ENCODE measurements at regions not wholly inside any gene's neighbourhood (a gene's known extent, or its start where the extent isn't known, plus 50 kb on each side); places are given as distances from the start of the nearest gene placed in this dataset.

- Histone ChIP-seq H3K27me3 (replicated peaks; ENCODE audit: control insufficient read depth, insufficient read depth, low read length) (no peaks in the 10 kb centered on the region), H3K4me3 (ENCODE audit: low read length) (no peak overlapping the region), H3K4me1 (ENCODE audit: control insufficient read depth, insufficient read depth, low read length) (no peaks in the 10 kb centered on the region), H3K9ac (ENCODE audit: low read length) (no peak overlapping the region), H3K9me3 (ENCODE audit: control insufficient read depth, low read length) (no peaks in the 10 kb centered on the region), H3K36me3 (ENCODE audit: control insufficient read depth, insufficient read depth, low read length, severe bottlenecking) (no peaks in the 10 kb centered on the region)
- no peak for DNase-seq (ENCODE audit: low read depth)
Observed at GRCh38 chrX:87727620-87728019, 210.0 kb downstream of the KLHL4 start.

- H3K36me3 ChIP-seq (ENCODE audit: control insufficient read depth, insufficient read depth, low read length, severe bottlenecking): no peaks in the 10 kb centered on the region
- H3K4me1 ChIP-seq (ENCODE audit: control insufficient read depth, insufficient read depth, low read length): no peaks in the 10 kb centered on the region
- H3K4me3 ChIP-seq (ENCODE audit: low read length): no peak overlapping the region
- no peak for DNase-seq (ENCODE audit: low read depth)
- no peaks in the 10 kb centered on the region for H3K27me3 ChIP-seq (replicated peaks; ENCODE audit: control insufficient read depth, insufficient read depth, low read length)
- no peak overlapping the region for H3K9ac ChIP-seq (ENCODE audit: low read length)
- H3K9me3 ChIP-seq (ENCODE audit: control insufficient read depth, low read length): no peaks in the 10 kb centered on the region
Observed at GRCh38 chrX:87728024-87728423, 210.4 kb downstream of the KLHL4 start.

- Histone ChIP-seq H3K9me3 (ENCODE audit: control insufficient read depth, low read length) (no peaks in the 10 kb centered on the region), H3K9ac (ENCODE audit: low read length) (no peak overlapping the region), H3K4me3 (ENCODE audit: low read length) (no peak overlapping the region), H3K4me1 (ENCODE audit: control insufficient read depth, insufficient read depth, low read length) (no peaks in the 10 kb centered on the region), H3K27me3 (replicated peaks; ENCODE audit: control insufficient read depth, insufficient read depth, low read length) (no peaks in the 10 kb centered on the region), H3K36me3 (ENCODE audit: control insufficient read depth, insufficient read depth, low read length, severe bottlenecking) (no peaks in the 10 kb centered on the region)
- DNase-seq (ENCODE audit: low read depth): no peak
Observed at GRCh38 chrX:87728459-87728858, 210.9 kb downstream of the KLHL4 start.

- H3K4me1 ChIP-seq (ENCODE audit: control insufficient read depth, insufficient read depth, low read length): no peaks in the 10 kb centered on the region
- H3K4me3 ChIP-seq (ENCODE audit: low read length): no peak overlapping the region
- H3K9me3 ChIP-seq (ENCODE audit: control insufficient read depth, low read length): no peaks in the 10 kb centered on the region
- no peaks in the 10 kb centered on the region for H3K36me3 ChIP-seq (ENCODE audit: control insufficient read depth, insufficient read depth, low read length, severe bottlenecking)
- DNase-seq (ENCODE audit: low read depth): no peak
- no peak overlapping the region for H3K9ac ChIP-seq (ENCODE audit: low read length)
- no peaks in the 10 kb centered on the region for H3K27me3 ChIP-seq (replicated peaks; ENCODE audit: control insufficient read depth, insufficient read depth, low read length)
Observed at GRCh38 chrX:87732133-87732532, 214.5 kb downstream of the KLHL4 start.

- H3K36me3 ChIP-seq (ENCODE audit: control insufficient read depth, insufficient read depth, low read length, severe bottlenecking): no peaks in the 10 kb centered on the region
- no peak for DNase-seq (ENCODE audit: low read depth)
- no peaks in the 10 kb centered on the region for H3K4me1 ChIP-seq (ENCODE audit: control insufficient read depth, insufficient read depth, low read length)
- no peaks in the 10 kb centered on the region for H3K9me3 ChIP-seq (ENCODE audit: control insufficient read depth, low read length)
- no peaks in the 10 kb centered on the region for H3K27me3 ChIP-seq (replicated peaks; ENCODE audit: control insufficient read depth, insufficient read depth, low read length)
- no peak overlapping the region for H3K9ac ChIP-seq (ENCODE audit: low read length)
- no peak overlapping the region for H3K4me3 ChIP-seq (ENCODE audit: low read length)
Observed at GRCh38 chrX:87736576-87736975, 219.0 kb downstream of the KLHL4 start.

- H3K4me3 ChIP-seq (ENCODE audit: low read length): no peak overlapping the region
- no peaks in the 10 kb centered on the region for H3K9me3 ChIP-seq (ENCODE audit: control insufficient read depth, low read length)
- H3K27me3 ChIP-seq (replicated peaks; ENCODE audit: control insufficient read depth, insufficient read depth, low read length): no peaks in the 10 kb centered on the region
- H3K4me1 ChIP-seq (ENCODE audit: control insufficient read depth, insufficient read depth, low read length): no peaks in the 10 kb centered on the region
- H3K9ac ChIP-seq (ENCODE audit: low read length): no peak overlapping the region
- no peaks in the 10 kb centered on the region for H3K36me3 ChIP-seq (ENCODE audit: control insufficient read depth, insufficient read depth, low read length, severe bottlenecking)
- no peak for DNase-seq (ENCODE audit: low read depth)
Observed at GRCh38 chrX:87744391-87744790, 226.8 kb downstream of the KLHL4 start.

- H3K36me3 ChIP-seq (ENCODE audit: control insufficient read depth, insufficient read depth, low read length, severe bottlenecking): no peaks in the 10 kb centered on the region
Observed at GRCh38 chrX:87755493-87755892, 237.9 kb downstream of the KLHL4 start.

GRCh38 chrX:87788976-87789375 is 271.4 kb downstream of the KLHL4 start:
- H3K36me3 ChIP-seq (ENCODE audit: control insufficient read depth, insufficient read depth, low read length, severe bottlenecking): no peaks in the 10 kb centered on the region
- H3K9ac ChIP-seq (ENCODE audit: low read length): no peak overlapping the region

More at GRCh38 chrX:87755493-87755892, 237.9 kb downstream of the KLHL4 start:
- Histone ChIP-seq H3K27me3 (replicated peaks; ENCODE audit: control insufficient read depth, insufficient read depth, low read length) (no peaks in the 10 kb centered on the region), H3K4me3 (ENCODE audit: low read length) (no peak overlapping the region), H3K9ac (ENCODE audit: low read length) (no peak overlapping the region), H3K9me3 (ENCODE audit: control insufficient read depth, low read length) (peaks cover 39% of the 10 kb centered on the region), H3K4me1 (ENCODE audit: control insufficient read depth, insufficient read depth, low read length) (no peaks in the 10 kb centered on the region)
- DNase-seq (ENCODE audit: low read depth): no peak

GRCh38 chrX:87798039-87798438 is 280.4 kb downstream of the KLHL4 start:
- Histone ChIP-seq H3K4me1 (ENCODE audit: control insufficient read depth, insufficient read depth, low read length) (no peaks in the 10 kb centered on the region), H3K9me3 (ENCODE audit: control insufficient read depth, low read length) (peaks cover 8% of the 10 kb centered on the region), H3K36me3 (ENCODE audit: control insufficient read depth, insufficient read depth, low read length, severe bottlenecking) (no peaks in the 10 kb centered on the region), H3K9ac (ENCODE audit: low read length) (no peak overlapping the region), H3K27me3 (replicated peaks; ENCODE audit: control insufficient read depth, insufficient read depth, low read length) (no peaks in the 10 kb centered on the region), H3K4me3 (ENCODE audit: low read length) (no peak overlapping the region)
- DNase-seq (ENCODE audit: low read depth): no peak

More at GRCh38 chrX:87788976-87789375, 271.4 kb downstream of the KLHL4 start:
- no peak for DNase-seq (ENCODE audit: low read depth)
- H3K27me3 ChIP-seq (replicated peaks; ENCODE audit: control insufficient read depth, insufficient read depth, low read length): no peaks in the 10 kb centered on the region
- no peaks in the 10 kb centered on the region for H3K4me1 ChIP-seq (ENCODE audit: control insufficient read depth, insufficient read depth, low read length)
- no peak overlapping the region for H3K4me3 ChIP-seq (ENCODE audit: low read length)
- peaks cover 28% of the 10 kb centered on the region for H3K9me3 ChIP-seq (ENCODE audit: control insufficient read depth, low read length)

- Histone ChIP-seq H3K4me1 (ENCODE audit: control insufficient read depth, insufficient read depth, low read length) (no peaks in the 10 kb centered on the region), H3K36me3 (ENCODE audit: control insufficient read depth, insufficient read depth, low read length, severe bottlenecking) (no peaks in the 10 kb centered on the region), H3K9ac (ENCODE audit: low read length) (no peak overlapping the region), H3K4me3 (ENCODE audit: low read length) (no peak overlapping the region), H3K27me3 (replicated peaks; ENCODE audit: control insufficient read depth, insufficient read depth, low read length) (peaks cover 2% of the 10 kb centered on the region), H3K9me3 (ENCODE audit: control insufficient read depth, low read length) (no peaks in the 10 kb centered on the region)
- DNase-seq (ENCODE audit: low read depth): no peak
Observed at GRCh38 chrX:87805829-87806490, 288.4 kb downstream of the KLHL4 start.

- H3K27me3 ChIP-seq (replicated peaks; ENCODE audit: control insufficient read depth, insufficient read depth, low read length): no peaks in the 10 kb centered on the region
- H3K9ac ChIP-seq (ENCODE audit: low read length): no peak overlapping the region
- no peaks in the 10 kb centered on the region for H3K4me1 ChIP-seq (ENCODE audit: control insufficient read depth, insufficient read depth, low read length)
- H3K36me3 ChIP-seq (ENCODE audit: control insufficient read depth, insufficient read depth, low read length, severe bottlenecking): no peaks in the 10 kb centered on the region
- no peak overlapping the region for H3K4me3 ChIP-seq (ENCODE audit: low read length)
- DNase-seq (ENCODE audit: low read depth): no peak
- no peaks in the 10 kb centered on the region for H3K9me3 ChIP-seq (ENCODE audit: control insufficient read depth, low read length)
Observed at GRCh38 chrX:87808576-87809243, 291.1 kb downstream of the KLHL4 start.

All from adipocyte (in vitro differentiated cells).